GM19452 (cell line): ENCODE measurements at regions not wholly inside any gene's neighbourhood (a gene's known extent, or its start where the extent isn't known, plus 50 kb on each side); places are given as distances from the start of the nearest gene placed in this dataset.
A peak's percentile ranks its signal among the peaks of the same experiment; 100 is the strongest.

Experiments used
- ATAC-seq: cut with Tn5 transposase; IDR thresholded peaks from one replicate; pipeline ENCODE4 v1.9.1; 2021; ENCODE audit not compliant: unreplicated experiment

DNA sequence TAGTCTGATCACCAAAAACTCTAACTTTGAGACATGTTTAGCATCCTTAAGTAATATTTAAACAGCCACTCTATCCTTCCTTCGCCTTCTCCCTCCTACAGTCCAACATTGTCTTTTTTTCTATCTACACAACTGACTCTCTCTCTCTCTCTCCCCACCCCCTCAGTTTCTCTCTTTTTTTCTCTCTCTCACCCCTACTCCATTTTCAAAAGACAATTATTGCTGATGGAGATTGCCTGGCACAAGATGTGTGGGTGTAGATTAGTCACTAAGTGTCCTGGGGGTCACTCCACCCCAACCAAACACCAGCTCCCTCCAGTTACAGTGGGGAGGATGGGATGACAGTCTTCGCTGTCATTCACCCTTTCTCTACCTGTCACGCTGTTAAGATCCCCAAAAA lies 94.5 kb upstream of the NFIA start:
- no peak for ATAC-seq

DNA sequence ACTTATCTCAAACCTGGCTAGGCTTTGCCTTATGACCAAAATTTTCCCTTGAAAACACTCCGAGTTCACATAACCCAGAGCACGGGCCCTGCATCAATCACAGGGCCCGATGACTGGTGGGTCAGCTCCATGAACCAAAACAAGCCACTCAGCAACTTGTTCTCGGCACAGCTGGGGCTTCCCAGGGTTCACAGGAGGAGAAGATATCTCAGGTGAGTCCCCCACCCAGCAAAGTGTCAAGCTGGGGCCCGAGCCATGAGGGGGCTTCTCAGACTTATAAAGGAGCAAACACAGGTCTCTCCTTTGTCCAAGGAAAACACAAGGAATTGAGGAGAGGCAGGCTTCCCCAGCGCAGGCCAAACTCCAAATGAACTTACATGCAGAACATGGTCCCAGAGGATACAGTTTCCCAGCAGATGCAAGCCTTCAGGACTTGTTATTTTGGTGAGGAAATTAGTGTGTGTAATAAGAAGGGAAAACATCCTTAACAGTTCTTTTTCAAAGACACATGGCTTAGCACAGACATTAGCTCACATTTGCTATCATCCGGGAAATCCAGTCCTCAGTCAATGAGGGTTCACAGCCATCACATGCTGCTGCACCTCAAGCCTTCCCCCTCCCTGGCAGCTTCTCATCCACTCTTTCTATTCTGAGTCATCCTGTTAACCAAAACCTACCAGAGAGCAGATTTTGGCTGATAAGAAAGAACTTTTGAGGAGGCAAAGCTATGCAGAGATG lies 98.1 kb upstream of the NFIA start:
- no peak for ATAC-seq

DNA sequence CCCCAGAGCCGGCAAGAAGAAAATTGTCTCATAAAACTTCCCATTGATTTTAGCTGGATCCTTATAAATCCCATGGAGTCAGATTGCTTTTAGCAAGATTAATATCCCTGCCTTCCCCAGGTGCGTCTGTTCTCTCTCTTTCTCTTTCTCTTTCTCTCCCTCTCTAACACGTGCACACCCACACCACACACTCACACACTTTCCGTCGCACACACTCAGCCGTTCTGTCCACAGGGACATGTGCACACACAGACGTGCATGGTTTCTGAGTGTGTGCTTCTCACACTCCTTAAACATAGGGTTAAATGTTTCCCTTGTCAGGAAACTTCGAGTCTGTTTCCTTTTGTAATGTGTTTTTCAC lies 98.7 kb upstream of the NFIA start:
- ATAC-seq, result no peak

DNA sequence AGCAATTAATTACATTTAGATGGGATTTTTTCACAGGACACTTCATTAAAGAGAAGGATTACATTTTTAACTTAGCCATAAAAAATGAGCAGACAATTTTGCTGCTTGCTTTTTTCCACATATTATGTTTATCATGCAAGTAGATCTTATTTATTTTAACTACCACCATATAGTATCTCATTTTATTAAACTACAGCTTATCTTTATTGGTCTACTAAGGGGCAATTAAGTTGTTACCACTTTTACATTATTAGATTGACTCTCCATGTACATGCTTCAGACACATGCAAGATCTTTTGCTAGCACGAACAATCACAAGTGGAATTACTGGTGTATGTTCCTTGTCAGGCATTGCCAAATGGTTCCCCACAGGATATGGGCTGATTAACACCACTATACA lies 99.8 kb upstream of the NFIA start:
- no peak for ATAC-seq

DNA sequence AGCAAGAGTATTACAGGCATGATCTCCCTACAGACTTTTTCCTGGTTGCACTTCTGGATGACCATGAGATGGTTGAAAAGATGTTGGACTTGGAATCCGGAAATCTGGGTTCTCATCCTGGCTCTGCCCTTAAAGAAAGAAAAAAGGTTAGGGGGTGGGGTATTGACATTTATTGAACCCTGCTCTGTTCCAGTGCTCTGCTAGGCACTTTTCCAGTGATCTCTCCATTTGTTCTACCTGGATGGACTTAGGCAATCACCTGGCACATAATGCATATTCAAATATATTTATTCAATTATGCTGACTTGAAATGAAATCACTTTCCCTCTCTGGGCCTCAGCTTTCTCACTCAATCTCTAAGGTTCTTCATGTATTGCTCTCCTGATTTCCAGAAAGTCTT lies 101.0 kb upstream of the NFIA start:
- no peak for ATAC-seq

DNA sequence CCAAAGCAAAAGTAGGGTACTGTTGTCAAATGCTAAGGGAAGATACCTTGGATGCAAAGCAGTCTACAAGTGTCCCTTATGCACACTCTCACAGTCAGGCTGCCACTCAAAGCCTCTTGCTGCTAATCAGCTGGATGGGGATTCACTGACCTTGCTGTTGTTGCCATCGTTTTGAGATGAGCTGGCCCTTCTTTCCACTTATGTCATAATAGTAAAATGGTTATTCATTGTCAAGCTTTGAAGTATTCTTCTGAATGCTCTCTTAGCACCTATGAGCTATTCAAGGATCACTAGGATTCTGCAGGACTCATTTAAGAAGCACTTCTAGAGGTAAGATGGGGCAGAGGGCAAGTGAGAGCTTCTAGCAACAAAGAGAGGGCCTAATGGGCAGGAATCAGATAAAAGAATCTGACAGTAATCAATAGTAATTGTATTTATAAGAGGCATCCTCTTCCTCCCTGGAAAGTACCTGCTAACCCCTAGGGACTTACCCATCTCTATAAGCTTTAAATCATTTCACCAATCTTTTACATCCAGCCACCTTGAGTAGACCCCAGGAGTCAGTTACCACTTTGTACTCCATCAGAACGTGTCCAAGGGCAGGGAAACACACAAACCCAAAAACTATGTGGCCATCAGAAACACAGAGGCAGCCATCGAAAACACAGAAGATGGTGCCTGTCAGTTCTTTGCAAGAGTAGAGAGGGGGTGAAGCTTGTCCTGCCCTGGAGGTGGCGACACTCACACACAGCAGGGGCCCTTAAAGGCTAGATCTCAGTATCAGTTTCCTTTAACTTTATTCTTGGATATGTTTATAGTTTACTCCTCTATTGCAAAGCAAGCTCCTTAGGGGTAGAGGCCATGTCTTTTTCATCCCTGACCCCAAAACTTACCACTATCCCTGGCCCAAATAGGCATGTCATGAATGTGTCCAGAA lies 103.7 kb upstream of the NFIA start:
- ATAC-seq, result peak; percentile 77

DNA sequence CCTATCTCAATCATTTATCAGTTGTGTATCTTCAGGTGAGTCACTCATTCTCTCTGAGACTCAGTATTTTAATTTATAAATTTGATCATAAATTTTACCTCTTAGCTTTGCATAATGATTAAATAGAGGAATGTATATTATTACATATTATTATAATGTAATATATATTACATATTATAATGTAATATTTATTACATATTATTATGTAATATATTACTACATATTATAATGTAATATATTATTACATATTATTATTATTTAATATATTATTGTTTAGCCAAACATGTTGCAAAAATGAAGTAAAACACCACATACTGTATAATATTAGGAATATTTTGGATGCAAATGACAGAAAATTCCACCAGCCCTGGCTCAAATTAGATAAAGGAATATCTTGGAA lies 104.7 kb upstream of the NFIA start:
- no peak for ATAC-seq

DNA sequence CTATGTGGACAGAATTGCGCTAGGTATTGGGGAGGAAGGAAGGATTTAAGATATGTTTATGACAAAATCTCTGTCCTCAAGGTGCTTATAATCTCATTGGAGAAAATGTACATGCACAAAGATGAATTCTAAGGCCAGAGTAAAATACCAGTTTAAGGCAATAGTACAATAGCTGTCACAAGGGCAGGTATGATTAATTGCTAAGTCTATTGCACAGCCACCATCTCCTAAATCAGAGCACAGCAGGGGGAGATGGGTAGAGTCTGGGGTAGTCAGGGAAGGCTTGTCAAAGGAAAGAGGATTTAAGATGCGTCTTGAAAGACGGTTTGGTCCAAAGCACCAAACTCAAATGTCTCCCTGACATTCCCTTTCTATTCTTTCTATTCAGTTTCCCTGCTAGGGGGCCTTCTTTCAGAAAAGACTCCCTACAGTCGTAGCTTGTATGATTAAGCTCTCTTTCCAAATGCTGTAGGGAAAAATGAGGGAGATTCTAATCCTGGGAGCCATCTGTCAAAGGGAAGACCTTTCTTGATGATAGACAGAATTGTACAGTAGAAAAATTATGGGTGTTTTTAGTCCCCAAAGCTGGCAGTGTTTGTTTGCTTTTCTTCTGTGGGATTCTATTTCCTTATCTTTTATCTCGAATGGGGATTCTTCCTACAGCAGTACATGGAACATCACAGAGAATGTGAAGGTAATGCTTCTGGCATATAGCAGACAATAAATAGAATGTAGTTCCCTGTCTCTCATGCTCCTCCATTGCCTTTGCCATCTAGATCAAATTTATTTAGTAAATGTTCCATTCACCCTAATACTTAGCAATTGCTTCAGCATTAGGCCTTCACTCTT lies 107.6 kb upstream of the NFIA start:
- no peak for ATAC-seq

DNA sequence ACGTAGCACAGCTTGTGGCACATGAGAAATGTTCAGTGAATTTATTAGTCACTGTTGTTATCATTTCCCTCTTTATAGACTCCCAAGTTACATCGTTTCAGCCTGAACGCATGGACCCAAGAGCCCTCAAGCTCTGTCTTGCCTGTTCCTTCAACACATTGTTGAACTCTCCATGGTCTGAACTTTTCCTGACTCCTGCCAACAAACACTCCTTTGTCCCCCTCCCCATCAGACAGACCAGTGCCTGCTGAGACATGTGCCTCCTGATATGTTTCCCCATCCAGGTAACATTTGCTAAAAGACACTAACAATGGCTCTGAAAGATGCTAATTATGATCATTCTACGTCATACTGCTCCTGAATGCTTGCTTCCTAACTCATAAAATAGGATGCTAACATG lies 108.7 kb upstream of the NFIA start:
- ATAC-seq, result no peak

DNA sequence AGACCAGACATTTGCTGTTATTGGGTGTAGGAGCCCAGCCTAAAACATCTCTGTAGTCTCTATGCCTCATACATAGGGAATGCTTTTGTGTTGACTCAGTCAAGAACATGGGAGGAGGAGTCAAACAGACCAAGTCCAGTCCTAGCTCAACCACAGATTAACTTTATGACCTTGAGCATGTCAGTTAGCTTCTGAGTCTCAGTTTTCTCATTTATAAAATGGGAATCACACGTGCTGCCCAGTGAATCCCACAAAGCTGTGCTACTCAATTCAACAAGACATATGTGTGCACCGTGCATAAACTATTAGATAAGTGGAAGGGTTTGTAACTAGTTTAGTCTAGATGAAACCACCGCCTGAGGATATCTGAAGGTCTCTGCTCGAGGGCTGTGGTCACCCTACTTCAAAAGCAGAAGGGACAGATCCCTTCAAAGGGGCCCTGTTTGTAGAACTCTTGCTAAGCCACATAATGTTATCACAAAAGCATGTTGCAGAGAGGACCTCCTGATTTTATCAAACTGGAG lies 109.5 kb upstream of the NFIA start:
- no peak for ATAC-seq

DNA sequence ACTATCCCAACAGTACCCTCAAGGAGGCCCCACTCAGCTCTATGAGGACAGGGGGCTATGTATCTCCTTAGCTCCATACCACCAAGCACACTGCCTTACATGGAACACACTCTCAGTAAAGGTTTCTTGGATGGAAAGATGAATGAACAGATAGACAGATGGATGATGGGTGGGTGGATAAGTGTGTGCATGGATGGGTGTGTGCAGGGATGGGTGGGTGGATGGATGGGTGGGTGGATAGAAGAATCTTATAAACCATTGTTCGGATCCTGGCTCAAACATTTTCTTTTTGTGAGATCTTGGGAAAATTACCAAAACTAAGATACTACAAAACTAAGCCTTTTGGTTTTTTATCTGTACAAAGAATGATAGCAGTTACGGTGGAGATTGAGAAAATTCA lies 111.0 kb upstream of the NFIA start:
- no peak for ATAC-seq

DNA sequence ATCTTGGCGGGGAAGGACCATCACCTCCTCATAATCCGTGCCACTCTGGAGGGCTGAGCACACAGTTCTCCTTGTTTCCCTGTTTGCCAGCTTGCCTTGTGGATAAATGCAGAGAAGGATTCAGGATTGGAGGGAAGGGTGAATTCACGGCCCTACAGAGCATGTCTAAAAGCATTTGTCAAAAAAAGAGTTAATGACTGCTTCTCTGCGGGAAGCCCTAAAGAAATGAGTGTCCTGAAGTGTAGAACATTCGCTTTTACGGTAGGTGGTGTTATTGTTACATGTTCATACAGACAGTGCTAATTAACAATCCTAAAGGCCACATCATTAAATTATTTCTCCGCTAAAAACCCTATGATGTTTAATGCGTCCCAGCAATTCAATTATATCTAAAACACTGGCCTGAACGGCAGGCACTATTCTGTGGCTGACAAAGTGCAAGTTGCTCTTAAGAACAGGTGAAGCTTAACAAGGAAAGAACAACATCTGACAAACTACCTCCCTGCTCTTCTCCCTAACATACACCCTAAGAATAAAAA lies 112.3 kb upstream of the NFIA start:
- ATAC-seq, result no peak

DNA sequence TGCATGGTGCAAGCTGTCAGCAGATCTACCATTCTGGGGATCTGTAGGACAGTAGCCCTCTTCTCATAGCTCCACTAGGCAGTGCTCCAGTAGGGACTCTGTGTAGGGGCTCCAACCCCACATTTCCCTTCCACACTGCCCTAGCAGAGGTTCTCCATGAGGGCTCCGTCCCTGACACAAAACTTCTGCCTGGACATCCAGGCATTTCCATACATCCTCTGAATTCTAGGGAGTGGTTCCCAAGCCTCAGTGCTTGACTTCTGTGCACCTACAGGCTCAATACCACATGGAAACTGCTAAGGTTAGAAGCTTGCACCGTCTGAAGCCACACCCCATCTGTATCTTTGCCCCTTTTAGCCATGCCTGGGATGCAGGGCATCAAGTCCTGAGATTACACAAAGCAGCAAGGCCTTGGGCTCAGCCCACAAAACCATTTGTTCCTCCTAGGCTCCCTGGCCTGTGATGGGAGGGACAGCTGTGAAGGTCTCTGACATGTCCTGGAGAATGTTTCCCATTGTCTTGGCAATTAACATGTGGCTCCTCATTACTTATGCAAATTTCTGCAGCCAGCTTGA lies 117.0 kb upstream of the NFIA start:
- ATAC-seq, result no peak

DNA sequence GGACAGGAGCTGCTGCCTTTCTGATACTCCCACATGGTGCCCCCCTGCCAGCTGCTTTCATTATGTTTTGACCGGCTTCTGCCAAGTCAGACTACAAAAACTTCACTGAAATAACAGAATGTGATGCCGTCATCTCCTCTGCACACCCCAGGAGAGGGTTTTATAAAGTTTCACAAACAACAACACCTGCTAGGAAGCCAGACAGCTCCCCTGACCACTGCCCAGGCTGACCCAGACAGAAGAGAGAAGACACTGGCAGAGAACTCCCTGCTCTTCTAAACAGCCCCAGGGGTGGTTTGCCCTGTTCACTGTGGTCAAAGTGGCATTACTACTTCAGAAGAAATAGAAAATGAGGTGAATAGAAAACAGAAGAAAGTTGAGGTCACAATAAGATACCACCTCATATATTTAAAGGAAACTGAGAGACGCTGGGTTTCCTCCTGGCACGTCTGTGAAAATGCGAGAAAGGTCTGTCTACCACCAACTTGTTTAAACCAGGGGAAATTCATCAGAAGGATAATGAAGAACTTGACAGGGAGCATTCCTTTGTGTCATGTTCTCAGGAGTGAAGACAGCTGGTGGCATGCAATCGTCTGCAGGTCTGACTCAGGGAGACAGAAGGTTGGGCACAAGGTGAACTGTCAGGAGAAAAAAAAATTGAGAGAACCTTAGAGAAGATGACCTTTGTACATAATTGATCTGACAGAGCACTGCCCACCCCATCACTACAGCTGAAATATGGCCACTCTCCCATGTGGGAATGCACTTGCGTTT lies 119.0 kb upstream of the NFIA start:
- no peak for ATAC-seq

DNA sequence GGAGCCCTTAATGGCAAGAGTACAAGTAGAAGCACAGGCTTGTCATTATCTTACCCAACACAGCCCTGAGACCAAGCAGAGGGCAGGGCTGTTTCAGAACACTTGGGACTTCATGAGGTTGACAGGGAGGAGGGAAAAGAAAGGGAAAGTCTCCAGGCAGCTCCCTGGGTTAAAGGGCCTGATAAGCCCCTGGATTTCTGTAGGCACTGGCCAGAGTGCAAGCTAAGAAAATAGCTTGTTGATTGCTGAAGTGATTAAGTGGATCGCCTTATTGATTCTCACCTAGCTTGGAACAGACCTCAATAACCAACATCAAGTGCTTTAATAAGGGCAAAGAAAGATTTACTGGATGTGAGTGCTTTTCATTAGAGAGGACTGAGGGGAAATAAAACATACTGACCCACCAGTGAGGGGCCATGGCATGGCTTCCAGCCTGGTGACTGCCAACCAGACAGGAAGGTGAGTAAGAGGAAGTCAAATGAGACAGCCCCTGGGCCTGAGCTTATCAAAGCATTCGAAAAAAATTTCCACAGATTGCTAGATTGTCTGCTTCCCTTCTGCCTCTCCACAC lies 121.4 kb upstream of the NFIA start:
- no peak for ATAC-seq

DNA sequence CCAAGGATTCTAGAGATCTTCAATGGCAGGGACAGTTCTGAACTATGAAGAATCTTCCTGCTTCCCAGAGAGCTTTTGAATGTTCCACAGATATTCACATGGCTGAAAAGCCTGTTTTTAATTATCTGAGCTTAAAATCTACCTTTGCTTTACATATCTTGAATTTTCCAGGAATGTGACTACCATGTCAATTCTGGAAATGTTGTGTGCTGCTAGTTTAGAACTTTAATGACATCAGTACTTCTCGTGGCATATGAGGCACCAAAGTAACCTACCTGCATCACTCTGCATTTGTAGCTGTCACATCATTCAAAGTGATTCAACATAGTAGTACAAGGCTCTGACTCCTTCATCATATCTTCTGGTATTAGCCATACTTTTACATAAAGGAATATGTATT lies 122.7 kb upstream of the NFIA start:
- ATAC-seq, result no peak

DNA sequence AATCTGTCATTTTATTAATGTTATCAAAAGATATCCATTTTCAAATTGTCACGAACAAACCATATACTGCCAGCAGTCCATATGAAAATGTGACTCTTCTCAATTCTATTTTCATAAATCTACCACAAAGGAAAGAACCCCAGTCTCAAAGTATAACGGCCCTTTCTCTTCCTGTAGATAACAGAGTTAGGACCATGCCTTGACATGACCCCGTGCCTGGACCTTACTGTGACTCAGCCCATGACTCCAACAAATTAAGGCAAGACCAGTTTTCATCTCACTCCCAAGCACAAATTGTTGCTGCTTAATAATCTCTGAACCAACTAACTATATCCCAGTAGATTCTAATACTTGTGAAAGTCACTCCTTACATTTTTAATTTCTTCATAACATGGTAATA lies 124.4 kb upstream of the NFIA start:
- ATAC-seq, result no peak

DNA sequence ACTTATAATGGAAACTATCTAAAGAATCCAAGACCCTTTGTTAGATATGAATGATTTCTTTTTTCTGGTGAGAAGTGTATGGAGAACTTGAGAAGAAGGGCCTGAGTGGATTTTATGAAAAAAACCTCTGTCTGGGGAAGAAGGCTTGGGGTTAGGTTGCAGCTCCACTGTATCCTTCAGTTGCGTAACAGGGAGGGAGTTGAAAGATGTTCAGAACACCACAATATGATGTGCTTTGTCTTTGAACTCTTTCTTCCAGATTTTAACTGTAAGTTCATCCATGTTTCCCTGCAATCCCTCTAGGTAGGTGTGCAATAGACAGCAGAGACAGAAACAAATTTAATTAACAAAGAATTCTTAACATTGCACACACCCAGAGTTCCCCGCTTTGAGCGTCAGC lies 125.8 kb upstream of the NFIA start:
- no peak for ATAC-seq

DNA sequence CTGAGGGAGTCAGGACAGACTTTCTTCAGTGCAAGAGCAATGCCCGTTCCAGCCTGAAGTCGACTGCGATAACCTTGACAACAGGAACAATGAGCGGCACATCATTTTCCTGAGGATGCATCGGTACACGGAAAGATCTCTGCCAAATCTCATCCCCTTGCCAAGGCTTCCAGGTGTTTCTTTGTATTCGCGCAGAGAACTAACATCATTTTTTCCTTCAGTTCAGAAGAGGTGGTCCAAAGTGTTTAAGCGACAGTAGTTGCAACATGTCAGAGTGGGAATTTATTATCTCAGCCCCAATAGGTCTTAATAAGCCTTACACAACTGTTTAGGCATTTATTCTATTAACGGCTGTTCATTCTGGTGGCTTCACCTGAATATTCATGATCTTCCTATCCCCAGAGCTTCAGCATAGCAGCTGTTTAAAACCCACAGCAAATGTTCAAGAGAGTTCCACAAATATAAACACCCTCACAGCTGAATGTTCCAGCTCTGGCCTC lies 129.7 kb upstream of the NFIA start:
- ATAC-seq, result no peak
